H1 (cell line): ENCODE measurements at regions not wholly inside any gene's neighbourhood (a gene's known extent, or its start where the extent isn't known, plus 50 kb on each side); places are given as distances from the start of the nearest gene placed in this dataset.

Experiments used
- CTCF ChIA-PET: fragments of 300-600 bp; sonication (Branson Sonifier 250); formaldehyde crosslinking; loops from one replicate; lab custom pipeline; 2021; ENCODE audit not compliant: partially characterized antibody; lab: Charles Lee
- POLR2A ChIA-PET: fragments of 300-600 bp; sonication (Branson Sonifier 250); formaldehyde crosslinking; loops from one replicate; lab custom pipeline; 2021; ENCODE audit warnings: inconsistent platforms; ENCODE audit not compliant: partially characterized antibody; lab: Charles Lee
- DNase-seq, 2 experiments: peaks; one replicate each; pipeline versions ENCODE4 v3.0.0 to v3.0.0-alpha.2; 2010 to 2022; ENCODE audit warnings: low spot score in 2 of 2, low read depth in 1 of 2, mixed read lengths in 1 of 2
- FAIRE-seq: peaks from 2 replicates; lab custom pipeline; 2011; peaks lifted over from hg19 to GRCh38; lab: Jason Lieb, UNC
- H2AFZ ChIP-seq: 2 replicates; pipeline ENCODE4 v1.8.1; 2012; ENCODE audit warnings: low read length, inconsistent platforms
- H2AK5ac ChIP-seq: 2 replicates; pipeline ENCODE4 v1.6.1; 2013; ENCODE audit warnings: low read depth, low read length
- H2BK120ac ChIP-seq: replicated peaks from 2 replicates; pipeline ENCODE3; 2013; ENCODE audit warnings: low read depth, low read length, inconsistent platforms
- H2BK12ac ChIP-seq: 2 replicates; pipeline ENCODE4 v1.6.1; 2013; ENCODE audit warnings: low read depth, low read length
- H2BK15ac ChIP-seq: 2 replicates; pipeline ENCODE4 v1.6.1; 2013; ENCODE audit warnings: low read length
- H2BK20ac ChIP-seq: 2 replicates; pipeline ENCODE4 v1.6.1; 2013; ENCODE audit warnings: low read length
- H2BK5ac ChIP-seq: 2 replicates; pipeline ENCODE4 v1.6.1; 2013; ENCODE audit warnings: low read depth, low read length
- H3K14ac ChIP-seq: 2 replicates; pipeline ENCODE4 v1.6.1; 2013; ENCODE audit warnings: inconsistent platforms; ENCODE audit not compliant: insufficient read length
- H3K18ac ChIP-seq: 2 replicates; pipeline ENCODE4 v1.6.1; 2013; ENCODE audit warnings: low read length; ENCODE audit errors: extremely low read depth
- H3K23ac ChIP-seq: 2 replicates; pipeline ENCODE4 v1.6.1; 2013; ENCODE audit warnings: inconsistent platforms; ENCODE audit not compliant: insufficient read length
- H3K23me2 ChIP-seq: 2 replicates; pipeline ENCODE4 v1.6.1; 2013; ENCODE audit warnings: low read depth, low read length
- H3K27ac ChIP-seq: 2 replicates; pipeline ENCODE4 v1.6.1; 2011; ENCODE audit warnings: low read depth, low read length, inconsistent platforms
- H3K27me3 ChIP-seq, 4 experiments: replicated peaks in 1 of 4; 1 replicate in 1 of 4; 2 replicates in 3 of 4; pipeline versions ENCODE4 v1.6.1 to v1.8.1; 2011 to 2013; ENCODE audit warnings: low read length in 3 of 4, mild to moderate bottlenecking in 3 of 4, inconsistent platforms in 2 of 4, mixed read lengths in 2 of 4, moderate library complexity in 1 of 4; ENCODE audit not compliant: control insufficient read depth in 3 of 4, insufficient read depth in 3 of 4; ENCODE audit errors: extremely low read depth in 1 of 4
- H3K36me3 ChIP-seq, 4 experiments: 2 replicates each; pipeline versions ENCODE4 v1.6.1 to v1.8.1; 2011 to 2013; ENCODE audit warnings: mild to moderate bottlenecking in 4 of 4, low read length in 3 of 4, moderate library complexity in 2 of 4, control low read depth in 1 of 4, inconsistent platforms in 1 of 4; ENCODE audit not compliant: insufficient read depth in 4 of 4, control insufficient read depth in 2 of 4
- H3K4ac ChIP-seq: replicated peaks from 2 replicates; pipeline ENCODE3; 2013; ENCODE audit warnings: low read length, low read depth, mixed read lengths, inconsistent platforms; ENCODE audit not compliant: insufficient read length
- H3K4me1 ChIP-seq, 4 experiments: replicated peaks in 1 of 4; 1 replicate in 1 of 4; 2 replicates in 3 of 4; pipeline versions ENCODE4 v1.6.1 to v1.8.1; 2011 to 2013; ENCODE audit warnings: low read length in 3 of 4, inconsistent platforms in 2 of 4, mixed read lengths in 1 of 4; ENCODE audit not compliant: insufficient read depth in 4 of 4, control insufficient read depth in 3 of 4
- H3K4me2 ChIP-seq, 2 experiments: 2 replicates each; pipeline versions ENCODE4 v1.6.1 to v1.8.1; 2011 to 2013; ENCODE audit warnings: low read depth in 2 of 2, low read length in 2 of 2, control low read depth in 1 of 2, inconsistent platforms in 1 of 2, mild to moderate bottlenecking in 1 of 2; ENCODE audit not compliant: insufficient read depth in 1 of 2
- H3K4me3 ChIP-seq, 4 experiments: fragments of 200-600, 300-600 bp in 1 of 4; sonication (generic), shearing (Covaris generic), sonication (Bioruptor Twin) in 1 of 4; 2 replicates each; pipeline versions ENCODE4 v1.5.1 to v1.8.1; 2011 to 2016; ENCODE audit warnings: low read length in 4 of 4, low read depth in 3 of 4, control low read depth in 2 of 4, inconsistent platforms in 2 of 4, mild to moderate bottlenecking in 2 of 4, mixed read lengths in 1 of 4, moderate library complexity in 1 of 4; ENCODE audit not compliant: insufficient read depth in 2 of 4; ENCODE audit errors: extremely low read depth in 1 of 4
- H3K56ac ChIP-seq: replicated peaks from 2 replicates; pipeline ENCODE3; 2013; ENCODE audit warnings: low read depth, mild to moderate bottlenecking, mixed read lengths, low read length, inconsistent platforms; ENCODE audit not compliant: insufficient read length
- H3K79me1 ChIP-seq: 2 replicates; pipeline ENCODE4 v1.6.1; 2013; ENCODE audit warnings: low read depth, low read length, control low read depth
- H3K79me2 ChIP-seq, 2 experiments: 2 replicates each; pipeline versions ENCODE4 v1.6.1 to v1.8.1; 2012 to 2013; ENCODE audit warnings: low read length in 2 of 2, mild to moderate bottlenecking in 2 of 2, inconsistent platforms in 1 of 2; ENCODE audit not compliant: insufficient read depth in 2 of 2, control insufficient read depth in 1 of 2
- H3K9ac ChIP-seq, 4 experiments: replicated peaks in 1 of 4; 1 replicate in 1 of 4; 2 replicates in 3 of 4; pipeline versions ENCODE4 v1.6.1 to v1.8.1; 2011 to 2013; ENCODE audit warnings: low read depth in 3 of 4, low read length in 3 of 4, control low read depth in 2 of 4, mild to moderate bottlenecking in 2 of 4, moderate library complexity in 2 of 4, inconsistent platforms in 1 of 4; ENCODE audit errors: extremely low read depth in 1 of 4
- H3K9me3 ChIP-seq, 2 experiments: 2 replicates each; pipeline versions ENCODE4 v1.6.1 to v1.8.1; 2012 to 2013; ENCODE audit warnings: mild to moderate bottlenecking in 2 of 2, moderate library complexity in 2 of 2, control low read depth in 1 of 2, inconsistent platforms in 1 of 2, low read depth in 1 of 2, low read length in 1 of 2, mixed read lengths in 1 of 2; ENCODE audit not compliant: insufficient read depth in 2 of 2
- H4K20me1 ChIP-seq, 2 experiments: replicated peaks in 1 of 2; 2 replicates each; pipeline versions ENCODE3 to v1.8.1; 2011 to 2013; ENCODE audit warnings: inconsistent platforms in 2 of 2, low read length in 2 of 2, mild to moderate bottlenecking in 1 of 2; ENCODE audit not compliant: insufficient read depth in 2 of 2, control insufficient read depth in 1 of 2
- H4K5ac ChIP-seq: 2 replicates; pipeline ENCODE4 v1.6.1; 2013; ENCODE audit warnings: low read length, low read depth, mixed read lengths, inconsistent platforms; ENCODE audit not compliant: insufficient read length
- H4K8ac ChIP-seq: 2 replicates; pipeline ENCODE4 v1.8.0; 2013; ENCODE audit warnings: mild to moderate bottlenecking, moderate library complexity, low read length, inconsistent platforms; ENCODE audit not compliant: insufficient read depth; ENCODE audit errors: extremely low read depth
- H4K91ac ChIP-seq: replicated peaks from 2 replicates; pipeline ENCODE3; 2013; ENCODE audit warnings: low read length, mixed read lengths, inconsistent platforms; ENCODE audit not compliant: insufficient read length
- NRF1 ChIP-seq: IDR thresholded peaks from 2 replicates; pipeline ENCODE4 v1.6.1; 2011; ENCODE audit warnings: mild to moderate bottlenecking, low read depth, low read length, improper control_type of control experiment
- YY1 ChIP-seq: IDR thresholded peaks from 2 replicates; pipeline ENCODE4 v1.6.1; 2011; ENCODE audit warnings: low read depth, mild to moderate bottlenecking, low read length
- WGBS, 2 experiments: shearing (Covaris generic) in 1 of 2; methylation state at CpG; one replicate each; pipeline versions ENCODE4 v1.1.6 to v1.1.7; 2013 to 2015; ENCODE audit warnings: low lambda C conversion rate in 2 of 2, mixed read lengths in 2 of 2, inconsistent platforms in 1 of 2, low coverage in 1 of 2, missing lambda C conversion rate in 1 of 2; ENCODE audit not compliant: insufficient replicate concordance in 2 of 2, insufficient coverage in 1 of 2, insufficient read length in 1 of 2; ENCODE audit errors: extremely low coverage in 1 of 2, missing lambda C conversion rate in 1 of 2; 5-methylcytosine and 5-hydroxymethylcytosine counted together

- no peak overlapping the region for H2AFZ ChIP-seq
- no peak overlapping the region for H3K18ac ChIP-seq
- no peak overlapping the region for H3K14ac ChIP-seq
- no peak overlapping the region for H2BK15ac ChIP-seq
- H3K27me3 ChIP-seq: no peaks in the 10 kb centered on the region
- no peaks in the 10 kb centered on the region for H3K9me3 ChIP-seq
- no peak overlapping the region for H3K56ac ChIP-seq
- no peak overlapping the region for H4K8ac ChIP-seq
- H3K79me1 ChIP-seq: no peaks in the 10 kb centered on the region
- 86% methylated on average over 5 of the region's 5 CpGs; no CpG with 5 or more reads in 1 of the 2 experiments for WGBS, 2 experiments
- H3K36me3 ChIP-seq: no peaks in the 10 kb centered on the region
- FAIRE-seq (no peak), DNase-seq (no peak)
- no peak overlapping the region for H2BK12ac ChIP-seq
- H3K4me2 ChIP-seq: no peak overlapping the region
- no peaks in the 10 kb centered on the region for H3K79me2 ChIP-seq
- H2AK5ac ChIP-seq: no peak overlapping the region
- CTCF ChIA-PET: interaction anchor here (0.6 to 1.8 kb wide), 3 partner anchors 12 to 803 kb away, joined by 3 to 8 read pairs (median 6); no protein-coding TSS in a partner anchor
- H3K4me3 ChIP-seq: no peak overlapping the region
- no peak overlapping the region for H4K5ac ChIP-seq
- no peaks in the 10 kb centered on the region for H3K4me1 ChIP-seq
- H3K9ac ChIP-seq: no peak overlapping the region
- H4K20me1 ChIP-seq: no peaks in the 10 kb centered on the region
- POLR2A ChIA-PET: no interaction called here
- no peak overlapping the region for H3K23ac ChIP-seq
- no peak overlapping the region for H2BK120ac ChIP-seq
- no peak overlapping the region for H4K91ac ChIP-seq
- no peak overlapping the region for H2BK20ac ChIP-seq
- no peaks in the 10 kb centered on the region for H3K23me2 ChIP-seq
- H3K4ac ChIP-seq: no peak overlapping the region
- H3K27ac ChIP-seq: no peak overlapping the region
- no peak overlapping the region for H2BK5ac ChIP-seq
- TF ChIP-seq YY1 (no peak), NRF1 (no peak)
Measured at GRCh38 chr21:28723646-28724045, 269.0 kb downstream of the LTN1 start.
